ENCODE measurements at regions not wholly inside any gene's neighbourhood (a gene's known extent, or its start where the extent isn't known, plus 50 kb on each side); places are given as distances from the start of the nearest gene placed in this dataset.
A peak's percentile ranks its signal among the peaks of the same experiment; 100 is the strongest.
"Not testable (repeated sequence)": the region's sequence is repeated elsewhere in the genome, so short reads cannot be mapped to it uniquely, and the experiment has no call there.

DNA sequence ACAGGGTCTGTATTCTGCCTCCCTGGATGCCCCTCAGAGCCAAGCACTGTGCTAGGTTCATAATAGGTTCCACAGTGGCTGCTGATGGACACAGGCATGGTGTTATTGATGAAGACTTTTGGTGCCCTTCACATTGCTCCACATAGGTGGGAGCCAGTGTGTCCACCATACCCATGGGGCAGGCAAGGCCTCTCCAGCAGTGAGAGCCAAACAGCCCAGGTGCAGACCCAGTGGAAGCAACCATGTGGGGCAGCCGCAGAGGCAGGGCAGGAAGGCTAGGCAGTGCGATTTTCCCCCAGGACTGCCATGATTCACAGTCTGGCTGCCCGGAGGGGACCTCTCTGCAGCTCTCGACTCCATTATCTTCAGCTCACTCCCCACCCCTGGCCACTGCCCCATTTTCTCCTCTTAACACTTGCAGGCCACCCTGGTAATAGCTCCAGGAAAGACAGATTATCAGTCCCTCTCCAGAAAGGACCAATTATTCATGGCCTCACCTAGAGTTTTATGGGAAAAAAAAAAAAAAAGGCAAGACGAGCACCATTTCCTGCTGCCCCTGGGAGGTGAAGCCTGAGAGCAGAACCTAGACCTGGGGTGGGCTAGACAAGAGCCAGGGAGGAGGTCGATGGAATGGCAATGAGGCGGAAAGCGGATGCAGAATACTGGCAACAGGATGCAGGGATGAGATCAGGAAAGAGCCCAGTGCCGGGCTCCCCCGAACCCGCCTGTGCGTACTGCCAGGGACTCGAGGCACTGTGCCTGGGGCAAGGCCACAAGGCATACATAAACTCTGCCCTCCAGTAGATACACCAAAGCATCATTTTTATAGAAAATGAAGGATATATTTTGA lies 343.0 kb upstream of the NCAM1 start:
- no peak overlapping the region for H3K4me2 ChIP-seq (ENCODE audit: low read depth, low read length, poor library complexity, severe bottlenecking)
- H3K9me3 ChIP-seq (ENCODE audit: low read length), result no peaks in the 10 kb centered on the region
- H3K4me3 ChIP-seq (ENCODE audit: low read length), result no peak overlapping the region
- DNase-seq, result no peak
- H3K4me1 ChIP-seq (ENCODE audit: low read length), result no peaks in the 10 kb centered on the region
- no peak overlapping the region for H2AFZ ChIP-seq (ENCODE audit: low read length)
- no peak overlapping the region for H3K9ac ChIP-seq (ENCODE audit: low read length)
- H4K20me1 ChIP-seq (ENCODE audit: insufficient read depth, low read depth, low read length), result no peaks in the 10 kb centered on the region
- no peaks in the 10 kb centered on the region for H3K9me2 ChIP-seq (replicated peaks; ENCODE audit: insufficient read depth, low read length)
- no peak overlapping the region for H3K27ac ChIP-seq (ENCODE audit: low read length)
- H3K36me3 ChIP-seq (ENCODE audit: insufficient read depth, low read length), result no peaks in the 10 kb centered on the region
- no peaks in the 10 kb centered on the region for H3K27me3 ChIP-seq (ENCODE audit: low read length)
- H3K79me2 ChIP-seq (ENCODE audit: low read length), result no peaks in the 10 kb centered on the region

DNA sequence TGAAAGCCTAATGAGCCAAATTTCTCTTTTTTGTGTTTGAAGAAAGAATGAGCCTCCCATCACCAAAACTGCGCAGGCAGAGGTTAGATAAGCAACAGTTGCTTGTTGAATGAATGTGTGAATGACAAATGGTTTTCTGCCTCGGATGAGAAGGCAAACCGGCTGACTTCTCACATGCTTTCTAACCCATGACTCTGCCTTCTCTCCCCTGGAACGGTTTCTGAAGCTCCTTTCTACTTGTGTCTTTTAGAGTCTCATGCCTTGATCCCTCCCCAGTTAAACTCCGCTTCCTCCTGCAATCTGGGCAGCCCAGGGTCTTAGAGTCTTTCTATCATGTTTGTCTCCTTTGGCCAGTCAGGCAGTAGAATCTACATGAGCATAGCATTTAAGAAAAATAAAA lies 342.1 kb upstream of the NCAM1 start:
- H3K4me3 ChIP-seq (ENCODE audit: low read length), result no peak overlapping the region

DNA sequence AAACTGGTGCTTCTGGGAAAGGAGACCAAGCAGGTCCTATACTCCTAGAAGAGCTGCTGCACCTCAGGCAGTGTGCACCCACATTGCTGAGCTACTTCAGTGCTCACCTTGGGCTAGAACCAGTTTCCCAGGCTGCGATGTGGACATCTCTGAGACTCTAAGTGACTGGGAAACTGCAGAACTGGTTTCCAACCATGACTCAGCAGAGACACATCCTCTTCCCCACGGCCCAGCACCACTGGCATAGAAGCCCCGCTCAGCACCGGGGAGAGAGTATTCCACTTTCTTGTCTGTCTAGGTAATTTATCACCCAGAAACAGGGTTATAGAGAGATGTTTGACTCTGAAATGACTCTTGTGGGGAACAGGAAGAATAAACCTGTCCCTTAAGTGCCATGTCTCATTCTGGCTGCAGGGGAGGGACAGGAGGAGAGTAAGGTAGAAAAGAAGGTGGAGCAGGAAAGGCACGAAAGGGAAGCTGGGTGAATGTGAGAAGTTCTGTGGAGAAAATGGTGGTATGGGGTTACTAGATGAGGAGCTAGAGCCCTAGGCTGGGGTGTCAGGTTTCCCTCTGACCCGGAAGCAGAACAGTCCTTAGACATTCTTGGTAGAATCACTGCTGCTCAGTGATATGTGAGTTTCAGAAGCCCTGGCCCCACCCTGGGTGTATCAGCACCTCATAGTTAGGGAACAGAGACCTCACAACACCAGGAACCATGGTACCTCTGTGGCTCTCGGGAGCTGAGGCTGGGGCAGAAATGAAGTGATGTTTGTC lies 340.4 kb upstream of the NCAM1 start:
- Histone ChIP-seq H3K9ac (ENCODE audit: low read length) (no peak overlapping the region), H3K79me2 (ENCODE audit: low read length) (no peaks in the 10 kb centered on the region), H3K27me3 (ENCODE audit: low read length) (no peaks in the 10 kb centered on the region), H2AFZ (ENCODE audit: low read length) (peak overlapping the region; percentile 21; the same call in 1 of the 2 replicates), H3K27ac (ENCODE audit: low read length) (no peak overlapping the region), H4K20me1 (ENCODE audit: insufficient read depth, low read depth, low read length) (no peaks in the 10 kb centered on the region), H3K4me1 (ENCODE audit: low read length) (no peaks in the 10 kb centered on the region), H3K36me3 (ENCODE audit: insufficient read depth, low read length) (no peaks in the 10 kb centered on the region), H3K9me2 (replicated peaks; ENCODE audit: insufficient read depth, low read length) (no peaks in the 10 kb centered on the region), H3K9me3 (ENCODE audit: low read length) (no peaks in the 10 kb centered on the region), H3K4me2 (ENCODE audit: low read depth, low read length, poor library complexity, severe bottlenecking) (no peak overlapping the region), H3K4me3 (ENCODE audit: low read length) (no peak overlapping the region)
- DNase-seq, result no peak

More for the DNA sequence above, 342.1 kb upstream of the NCAM1 start:
- Histone ChIP-seq H3K36me3 (ENCODE audit: insufficient read depth, low read length) (no peaks in the 10 kb centered on the region), H4K20me1 (ENCODE audit: insufficient read depth, low read depth, low read length) (no peaks in the 10 kb centered on the region), H3K4me2 (ENCODE audit: low read depth, low read length, poor library complexity, severe bottlenecking) (no peak overlapping the region), H3K79me2 (ENCODE audit: low read length) (no peaks in the 10 kb centered on the region), H3K27me3 (ENCODE audit: low read length) (no peaks in the 10 kb centered on the region), H2AFZ (ENCODE audit: low read length) (no peak overlapping the region), H3K9ac (ENCODE audit: low read length) (no peak overlapping the region), H3K9me3 (ENCODE audit: low read length) (no peaks in the 10 kb centered on the region), H3K4me1 (ENCODE audit: low read length) (no peaks in the 10 kb centered on the region), H3K9me2 (replicated peaks; ENCODE audit: insufficient read depth, low read length) (no peaks in the 10 kb centered on the region), H3K27ac (ENCODE audit: low read length) (no peak overlapping the region)
- no peak for DNase-seq

DNA sequence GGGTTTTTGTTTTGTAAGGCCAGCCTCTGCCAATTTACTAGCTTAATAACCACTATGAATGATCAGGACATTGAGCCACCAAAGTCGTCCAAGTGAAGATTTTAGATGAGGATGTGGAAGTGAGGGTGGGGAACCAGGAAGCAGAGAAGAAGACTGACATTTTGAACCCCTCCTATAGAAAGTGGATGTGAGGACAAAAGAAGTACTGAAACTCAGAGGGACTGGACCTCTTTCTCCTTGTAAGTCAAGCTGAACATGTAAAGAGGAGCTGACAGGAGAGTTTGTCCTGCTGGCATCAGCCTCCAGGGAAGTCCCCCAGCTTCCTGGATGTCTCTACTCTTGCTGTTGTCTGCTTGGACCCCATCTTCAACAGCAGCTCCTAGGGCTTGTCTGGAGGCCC lies 338.2 kb upstream of the NCAM1 start:
- Histone ChIP-seq H3K9me2 (replicated peaks; ENCODE audit: insufficient read depth, low read length) (no peaks in the 10 kb centered on the region), H4K20me1 (ENCODE audit: insufficient read depth, low read depth, low read length) (no peaks in the 10 kb centered on the region), H2AFZ (ENCODE audit: low read length) (no peak overlapping the region), H3K36me3 (ENCODE audit: insufficient read depth, low read length) (no peaks in the 10 kb centered on the region), H3K4me3 (ENCODE audit: low read length) (no peak overlapping the region), H3K27ac (ENCODE audit: low read length) (no peak overlapping the region), H3K4me1 (ENCODE audit: low read length) (no peaks in the 10 kb centered on the region), H3K9me3 (ENCODE audit: low read length) (no peaks in the 10 kb centered on the region), H3K79me2 (ENCODE audit: low read length) (no peaks in the 10 kb centered on the region), H3K4me2 (ENCODE audit: low read depth, low read length, poor library complexity, severe bottlenecking) (no peak overlapping the region), H3K9ac (ENCODE audit: low read length) (no peak overlapping the region), H3K27me3 (ENCODE audit: low read length) (no peaks in the 10 kb centered on the region)
- no peak for DNase-seq

DNA sequence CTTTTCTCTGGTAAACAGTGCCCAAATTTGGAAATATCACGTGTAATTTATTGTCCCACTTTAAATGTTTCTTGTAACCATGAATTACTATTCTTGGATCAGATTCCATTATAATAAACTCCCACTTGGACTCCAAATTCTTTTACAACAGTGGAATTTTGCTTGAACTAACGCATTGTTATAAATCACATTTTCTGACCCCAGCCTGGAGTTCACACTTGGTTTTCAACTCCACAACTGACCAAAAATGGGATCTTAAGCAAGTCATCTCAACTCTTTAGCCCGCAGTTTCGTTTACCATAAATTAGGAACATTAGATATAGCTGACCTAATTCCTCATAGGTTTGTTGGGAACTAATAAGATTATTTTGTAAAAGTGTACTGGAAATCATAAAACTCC lies 336.8 kb upstream of the NCAM1 start:
- H3K4me2 ChIP-seq (ENCODE audit: low read depth, low read length, poor library complexity, severe bottlenecking), result no peak overlapping the region
- no peaks in the 10 kb centered on the region for H3K36me3 ChIP-seq (ENCODE audit: insufficient read depth, low read length)
- H3K9me2 ChIP-seq (replicated peaks; ENCODE audit: insufficient read depth, low read length), result no peaks in the 10 kb centered on the region
- H3K4me1 ChIP-seq (ENCODE audit: low read length), result no peaks in the 10 kb centered on the region
- H3K9ac ChIP-seq (ENCODE audit: low read length), result no peak overlapping the region
- no peak overlapping the region for H2AFZ ChIP-seq (ENCODE audit: low read length)
- H3K9me3 ChIP-seq (ENCODE audit: low read length), result no peaks in the 10 kb centered on the region
- H4K20me1 ChIP-seq (ENCODE audit: insufficient read depth, low read depth, low read length), result no peaks in the 10 kb centered on the region
- H3K27ac ChIP-seq (ENCODE audit: low read length), result no peak overlapping the region
- H3K27me3 ChIP-seq (ENCODE audit: low read length), result no peaks in the 10 kb centered on the region
- no peak overlapping the region for H3K4me3 ChIP-seq (ENCODE audit: low read length)
- H3K79me2 ChIP-seq (ENCODE audit: low read length), result no peaks in the 10 kb centered on the region
- no peak for DNase-seq

GRCh38 chr11:112624971-112625370 lies 336.2 kb upstream of the NCAM1 start:
- not testable (repeated sequence) for H3K9me2 ChIP-seq (replicated peaks; ENCODE audit: insufficient read depth, low read length); DNase-seq; H4K20me1 ChIP-seq (ENCODE audit: insufficient read depth, low read depth, low read length); H3K36me3 ChIP-seq (ENCODE audit: insufficient read depth, low read length); H3K27ac ChIP-seq (ENCODE audit: low read length); H2AFZ ChIP-seq (ENCODE audit: low read length); H3K9me3 ChIP-seq (ENCODE audit: low read length); H3K9ac ChIP-seq (ENCODE audit: low read length); H3K4me1 ChIP-seq (ENCODE audit: low read length); H3K79me2 ChIP-seq (ENCODE audit: low read length); H3K4me3 ChIP-seq (ENCODE audit: low read length); H3K27me3 ChIP-seq (ENCODE audit: low read length); H3K4me2 ChIP-seq (ENCODE audit: low read depth, low read length, poor library complexity, severe bottlenecking)

DNA sequence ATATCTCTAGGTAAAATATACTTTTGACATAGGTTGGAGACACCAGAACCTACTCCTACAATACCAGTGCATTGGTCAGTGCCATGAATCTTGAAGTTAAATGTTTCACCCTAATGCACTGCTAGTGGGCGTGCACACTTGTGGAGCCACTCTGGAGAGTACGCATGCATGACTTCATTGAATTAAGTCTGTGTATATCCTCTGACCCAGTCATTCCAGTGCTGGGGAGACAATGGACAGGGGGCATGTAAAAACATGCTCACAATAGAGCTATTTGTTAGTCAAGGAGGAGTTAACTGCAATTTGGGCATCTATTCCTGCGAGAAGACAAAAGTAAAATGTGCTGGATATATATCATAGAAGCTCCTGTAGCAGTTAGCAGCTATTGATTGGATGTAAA lies 335.4 kb upstream of the NCAM1 start:
- no peak overlapping the region for H3K9ac ChIP-seq (ENCODE audit: low read length)
- H3K9me2 ChIP-seq (replicated peaks; ENCODE audit: insufficient read depth, low read length), result no peaks in the 10 kb centered on the region
- H2AFZ ChIP-seq (ENCODE audit: low read length), result no peak overlapping the region
- no peaks in the 10 kb centered on the region for H3K4me1 ChIP-seq (ENCODE audit: low read length)
- H3K27me3 ChIP-seq (ENCODE audit: low read length), result no peaks in the 10 kb centered on the region
- no peak overlapping the region for H3K4me2 ChIP-seq (ENCODE audit: low read depth, low read length, poor library complexity, severe bottlenecking)
- no peak overlapping the region for H3K27ac ChIP-seq (ENCODE audit: low read length)
- H3K4me3 ChIP-seq (ENCODE audit: low read length), result no peak overlapping the region
- H3K9me3 ChIP-seq (ENCODE audit: low read length), result no peaks in the 10 kb centered on the region
- H3K36me3 ChIP-seq (ENCODE audit: insufficient read depth, low read length), result no peaks in the 10 kb centered on the region
- no peak for DNase-seq
- no peaks in the 10 kb centered on the region for H4K20me1 ChIP-seq (ENCODE audit: insufficient read depth, low read depth, low read length)
- H3K79me2 ChIP-seq (ENCODE audit: low read length), result no peaks in the 10 kb centered on the region

- no peak overlapping the region for H3K4me3 ChIP-seq (ENCODE audit: low read length)
- no peaks in the 10 kb centered on the region for H3K36me3 ChIP-seq (ENCODE audit: insufficient read depth, low read length)
- no peak overlapping the region for H2AFZ ChIP-seq (ENCODE audit: low read length)
- H3K9me2 ChIP-seq (replicated peaks; ENCODE audit: insufficient read depth, low read length), result no peaks in the 10 kb centered on the region
- no peaks in the 10 kb centered on the region for H3K9me3 ChIP-seq (ENCODE audit: low read length)
- no peak overlapping the region for H3K9ac ChIP-seq (ENCODE audit: low read length)
- no peak overlapping the region for H3K27ac ChIP-seq (ENCODE audit: low read length)
- H3K4me1 ChIP-seq (ENCODE audit: low read length), result no peaks in the 10 kb centered on the region
- H3K79me2 ChIP-seq (ENCODE audit: low read length), result no peaks in the 10 kb centered on the region
- H3K27me3 ChIP-seq (ENCODE audit: low read length), result no peaks in the 10 kb centered on the region
- no peak overlapping the region for H3K4me2 ChIP-seq (ENCODE audit: low read depth, low read length, poor library complexity, severe bottlenecking)
- H4K20me1 ChIP-seq (ENCODE audit: insufficient read depth, low read depth, low read length), result no peaks in the 10 kb centered on the region
- DNase-seq, result no peak
These were observed 334.5 kb upstream of the NCAM1 start for GRCh38 chr11:112626731-112627130.

Measured in Karpas-422 (cell line).